AG04449 (cell line): ENCODE measurements at regions not wholly inside any gene's neighbourhood (a gene's known extent, or its start where the extent isn't known, plus 50 kb on each side); places are given as distances from the start of the nearest gene placed in this dataset.

Experiments used
- CTCF ChIA-PET: fragments of 350-600 bp; formaldehyde crosslinking; extraction: SDS; loops from one replicate; lab custom pipeline; 2021; ENCODE audit warnings: antibody characterized with exemption; lab: Yijun Ruan, JAX
- POLR2A ChIA-PET: fragments of 400-600, 350-600 bp; formaldehyde crosslinking; extraction: SDS; loops from one replicate; lab custom pipeline; 2020; ENCODE audit warnings: antibody characterized with exemption, inconsistent platforms; lab: Yijun Ruan, JAX
- DNase-seq: peaks from one replicate; pipeline ENCODE4 v3.0.0-alpha.2; 2010; ENCODE audit warnings: low read depth, low spot score
- H3K4me3 ChIP-seq: 2 replicates; pipeline ENCODE4 v1.5.1; 2011; ENCODE audit warnings: low read depth, mild to moderate bottlenecking, control low read depth, low read length
- CTCF ChIP-seq: IDR thresholded peaks from one replicate; pipeline ENCODE4 v1.5.1; 2011; ENCODE audit warnings: mild to moderate bottlenecking, moderate library complexity, low read length, control low read depth, inconsistent platforms; ENCODE audit not compliant: insufficient read depth; ENCODE audit errors: missing control alignments

DNA sequence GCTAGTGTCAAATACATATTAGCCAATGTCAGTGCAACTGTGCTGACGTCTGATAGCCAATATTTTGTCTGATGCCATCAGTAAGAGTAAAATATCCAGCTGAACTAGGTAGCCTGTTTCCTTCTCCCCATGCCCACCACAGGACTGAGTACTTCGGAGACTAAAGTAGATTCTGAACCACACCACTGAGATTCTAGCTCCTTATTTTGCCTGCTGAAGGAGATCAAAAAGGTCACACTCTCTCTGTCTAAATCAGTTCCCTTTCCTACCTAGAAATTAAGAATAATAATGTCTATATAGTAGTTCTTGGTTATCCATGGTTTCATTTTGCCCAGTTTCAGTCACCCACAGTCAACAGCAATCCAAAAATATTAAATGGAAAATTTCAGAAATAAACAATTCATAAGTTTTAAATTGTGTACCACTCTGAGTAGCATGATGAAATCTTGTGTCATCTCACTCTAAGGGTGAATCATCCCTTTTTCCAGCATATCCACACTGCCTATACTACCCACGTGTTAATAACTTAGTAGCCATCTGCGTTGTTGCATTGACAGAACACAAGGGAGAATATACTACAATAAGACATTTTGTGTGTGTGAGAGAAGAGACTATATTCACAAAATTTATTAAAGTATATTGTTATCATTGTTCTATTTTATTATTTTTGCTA is 1043.3 kb upstream of the PIK3C3 start:
- no peak overlapping the region for H3K4me3 ChIP-seq
- CTCF ChIA-PET = interaction anchor here (0.8 to 1.6 kb wide), 2 partner anchors 12 to 23 kb away, joined by 3 read pairs; no protein-coding TSS in a partner anchor
- DNase-seq = no peak
- POLR2A ChIA-PET = no interaction called here
- TF ChIP-seq CTCF = no peak

- CTCF ChIA-PET = interaction anchor here (0.8 to 1.6 kb wide), 2 partner anchors 11 to 24 kb away, joined by 3 read pairs; no protein-coding TSS in a partner anchor
- no peak for TF ChIP-seq CTCF
- no peak for DNase-seq
- POLR2A ChIA-PET = no interaction called here
- H3K4me3 ChIP-seq = no peak overlapping the region
Measured at GRCh38 chr18:40911041-40911440, 1044.0 kb upstream of the PIK3C3 start.

GRCh38 chr18:40907842-40908241 is 1047.2 kb upstream of the PIK3C3 start:
- DNase-seq = no peak
- ChIA-PET POLR2A (no interaction called here), CTCF (interaction anchor here (1.0 kb wide), 1 partner anchor 30 kb away, joined by 3 read pairs; no protein-coding TSS in a partner anchor)
- no peak for TF ChIP-seq CTCF
- H3K4me3 ChIP-seq = no peak overlapping the region

- no peak overlapping the region for H3K4me3 ChIP-seq
- ChIA-PET POLR2A (no interaction called here), CTCF (no interaction called here)
- no peak for TF ChIP-seq CTCF
- DNase-seq = no peak
Measured at GRCh38 chr18:40904295-40904694, 1050.7 kb upstream of the PIK3C3 start.

- DNase-seq = no peak
- no peak for TF ChIP-seq CTCF
- no peak overlapping the region for H3K4me3 ChIP-seq
- CTCF ChIA-PET = no interaction called here
- POLR2A ChIA-PET = no interaction called here
Measured at GRCh38 chr18:40902436-40902835, 1052.6 kb upstream of the PIK3C3 start.

- ChIA-PET CTCF (no interaction called here), POLR2A (no interaction called here)
- no peak for DNase-seq
- no peak for TF ChIP-seq CTCF
- H3K4me3 ChIP-seq = no peak overlapping the region
Measured at GRCh38 chr18:40897884-40898283, 1057.2 kb upstream of the PIK3C3 start.
